SU-DHL-6 (cell line): ENCODE measurements at regions not wholly inside any gene's neighbourhood (a gene's known extent, or its start where the extent isn't known, plus 50 kb on each side); places are given as distances from the start of the nearest gene placed in this dataset.

ENCODE experiments used
- EZH2phosphoT487 ChIP-seq: fragments of 200-600 bp; sonication (generic), shearing (Covaris generic); conservative IDR thresholded peaks from 2 replicates; pipeline ENCODE4 v1.6.1; 2018; ENCODE audit warnings: mild to moderate bottlenecking, antibody characterized with exemption, low read length, moderate library complexity, mixed read lengths
- TF ChIP-seq, protein P1 (sequence below): fragments of 200-600 bp; sonication (generic); IDR thresholded peaks from one replicate; pipeline ENCODE4 v1.5.1; 2017; ENCODE audit warnings: antibody characterized with exemption, mild to moderate bottlenecking, low read length, moderate library complexity; ENCODE audit not compliant: insufficient read depth, poor library complexity, severe bottlenecking

- TF ChIP-seq, protein P1, sequence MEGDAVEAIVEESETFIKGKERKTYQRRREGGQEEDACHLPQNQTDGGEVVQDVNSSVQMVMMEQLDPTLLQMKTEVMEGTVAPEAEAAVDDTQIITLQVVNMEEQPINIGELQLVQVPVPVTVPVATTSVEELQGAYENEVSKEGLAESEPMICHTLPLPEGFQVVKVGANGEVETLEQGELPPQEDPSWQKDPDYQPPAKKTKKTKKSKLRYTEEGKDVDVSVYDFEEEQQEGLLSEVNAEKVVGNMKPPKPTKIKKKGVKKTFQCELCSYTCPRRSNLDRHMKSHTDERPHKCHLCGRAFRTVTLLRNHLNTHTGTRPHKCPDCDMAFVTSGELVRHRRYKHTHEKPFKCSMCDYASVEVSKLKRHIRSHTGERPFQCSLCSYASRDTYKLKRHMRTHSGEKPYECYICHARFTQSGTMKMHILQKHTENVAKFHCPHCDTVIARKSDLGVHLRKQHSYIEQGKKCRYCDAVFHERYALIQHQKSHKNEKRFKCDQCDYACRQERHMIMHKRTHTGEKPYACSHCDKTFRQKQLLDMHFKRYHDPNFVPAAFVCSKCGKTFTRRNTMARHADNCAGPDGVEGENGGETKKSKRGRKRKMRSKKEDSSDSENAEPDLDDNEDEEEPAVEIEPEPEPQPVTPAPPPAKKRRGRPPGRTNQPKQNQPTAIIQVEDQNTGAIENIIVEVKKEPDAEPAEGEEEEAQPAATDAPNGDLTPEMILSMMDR = no peak
- TF ChIP-seq EZH2phosphoT487 = no peak
These were observed 149.4 kb upstream of the PLEKHG7 start for GRCh38 chr12:92553389-92553788.
